Gastrocnemius medialis (tissue), 4 donors: ENCODE measurements at regions not wholly inside any gene's neighbourhood (a gene's known extent, or its start where the extent isn't known, plus 50 kb on each side); places are given as distances from the start of the nearest gene placed in this dataset.

ENCODE experiments used
- POLR2A ChIP-seq, 2 donors: fragments of 450-650 bp; IDR thresholded peaks; one replicate each; pipeline ENCODE4 v1.6.1; 2017; ENCODE audit warnings: antibody characterized with exemption in 2 of 2, mild to moderate bottlenecking in 2 of 2, moderate library complexity in 2 of 2
- TF ChIP-seq, protein P1 (sequence below), 5 experiments: fragments of 450-650 bp in 3 of 5; fragments of 200-600 bp in 2 of 5; sonication (generic) in 2 of 5; IDR thresholded peaks in 4 of 5; conservative IDR thresholded peaks in 1 of 5; 1 replicate in 4 of 5; 2 replicates in 1 of 5; pipeline ENCODE4 v1.5.1; 2016 to 2019; ENCODE audit warnings: antibody characterized with exemption in 5 of 5, mild to moderate bottlenecking in 3 of 5, moderate library complexity in 3 of 5

DNA sequence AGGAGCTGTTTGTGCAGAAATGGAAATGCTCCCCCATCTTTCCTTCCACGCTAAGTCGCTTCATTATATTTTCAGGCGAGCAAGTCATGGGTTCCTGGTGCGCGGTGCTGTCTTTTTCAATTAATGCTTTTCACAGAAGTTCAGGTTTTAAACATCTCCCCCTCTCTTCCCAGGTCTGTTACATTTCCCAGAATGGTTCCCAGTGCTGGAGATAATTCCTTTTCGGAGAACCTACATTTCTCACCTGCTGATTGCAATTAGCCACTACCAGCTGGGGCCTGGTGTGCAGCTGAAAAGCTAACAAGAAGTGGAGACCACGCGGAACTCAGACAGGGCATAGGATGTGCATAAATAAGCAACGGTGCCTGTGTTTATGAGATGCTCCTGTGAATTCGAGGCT is 217.8 kb downstream of the MID1IP1 start:
- TF ChIP-seq POLR2A (IDR thresholded peaks at IDR 0.05): no peak
- TF ChIP-seq, protein P1, sequence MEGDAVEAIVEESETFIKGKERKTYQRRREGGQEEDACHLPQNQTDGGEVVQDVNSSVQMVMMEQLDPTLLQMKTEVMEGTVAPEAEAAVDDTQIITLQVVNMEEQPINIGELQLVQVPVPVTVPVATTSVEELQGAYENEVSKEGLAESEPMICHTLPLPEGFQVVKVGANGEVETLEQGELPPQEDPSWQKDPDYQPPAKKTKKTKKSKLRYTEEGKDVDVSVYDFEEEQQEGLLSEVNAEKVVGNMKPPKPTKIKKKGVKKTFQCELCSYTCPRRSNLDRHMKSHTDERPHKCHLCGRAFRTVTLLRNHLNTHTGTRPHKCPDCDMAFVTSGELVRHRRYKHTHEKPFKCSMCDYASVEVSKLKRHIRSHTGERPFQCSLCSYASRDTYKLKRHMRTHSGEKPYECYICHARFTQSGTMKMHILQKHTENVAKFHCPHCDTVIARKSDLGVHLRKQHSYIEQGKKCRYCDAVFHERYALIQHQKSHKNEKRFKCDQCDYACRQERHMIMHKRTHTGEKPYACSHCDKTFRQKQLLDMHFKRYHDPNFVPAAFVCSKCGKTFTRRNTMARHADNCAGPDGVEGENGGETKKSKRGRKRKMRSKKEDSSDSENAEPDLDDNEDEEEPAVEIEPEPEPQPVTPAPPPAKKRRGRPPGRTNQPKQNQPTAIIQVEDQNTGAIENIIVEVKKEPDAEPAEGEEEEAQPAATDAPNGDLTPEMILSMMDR (IDR thresholded peaks at IDR 0.05 in 4 of 5, conservative IDR thresholded peaks at IDR 0.05 in 1 of 5): no peak
